ENCODE measurements at regions not wholly inside any gene's neighbourhood (a gene's known extent, or its start where the extent isn't known, plus 50 kb on each side); places are given as distances from the start of the nearest gene placed in this dataset.

GRCh38 chr4:66556651-66557278, 886.5 kb upstream of the EPHA5 start:
- POLR2A ChIA-PET = no interaction called here
- H3K9me3 ChIP-seq (replicated peaks; ENCODE audit: control insufficient read depth, insufficient read depth, low read length) = no peaks in the 10 kb centered on the region
- H3K27me3 ChIP-seq (ENCODE audit: control insufficient read depth in 2 of 2, insufficient read depth in 2 of 2, low read length in 2 of 2) = no peaks in the 10 kb centered on the region
- no peak for DNase-seq (ENCODE audit: low read depth, low spot score)
- no peaks in the 10 kb centered on the region for H3K9me1 ChIP-seq (replicated peaks; ENCODE audit: control insufficient read depth, extremely low read depth, insufficient read depth, low read length)
- no peaks in the 10 kb centered on the region for H3K36me3 ChIP-seq (ENCODE audit: control insufficient read depth in 2 of 2, extremely low read depth in 1 of 2, insufficient read depth in 2 of 2, low read length in 2 of 2)
- intact Hi-C loops (cut with micrococcal nuclease) (no loop called here), dilution Hi-C loops (cut with MboI; ENCODE audit: extremely low pct_ligation_motif_present, low sequenced_read_pairs) (no loop called here)
- H3K27ac ChIP-seq (ENCODE audit: insufficient read depth, low read depth, low read length) = no peak overlapping the region
- CTCF ChIA-PET = interaction anchor here (1.1 kb wide), 1 partner anchor 51 kb away, joined by 3 read pairs; no protein-coding TSS in a partner anchor
- TF ChIP-seq EZH2 (IDR thresholded peaks at IDR 0.05; ENCODE audit: borderline replicate concordance, low read depth, low read length, severe bottlenecking) (no peak), GATA2 (IDR thresholded peaks at IDR 0.05; ENCODE audit: insufficient read depth, insufficient read length, low read depth, low read length) (no peak), MAX (IDR thresholded peaks at IDR 0.05; ENCODE audit: insufficient read depth, insufficient read length) (no peak), POLR2AphosphoS5 (IDR thresholded peaks at IDR 0.05; ENCODE audit: insufficient read depth, low read depth, low read length) (no peak), FOS (IDR thresholded peaks at IDR 0.05; ENCODE audit: borderline replicate concordance, insufficient read depth, low read length) (no peak), MYC (IDR thresholded peaks at IDR 0.05; ENCODE audit: low read depth, low read length) (no peak), POLR2A (IDR thresholded peaks at IDR 0.05; ENCODE audit: low read depth, low read length) (no peak), JUN (IDR thresholded peaks at IDR 0.05; ENCODE audit: borderline replicate concordance, insufficient read depth, insufficient read length, low read depth) (no peak), CTCF (IDR thresholded peaks at IDR 0.05; ENCODE audit: extremely low read depth in 1 of 2, insufficient read depth in 1 of 2, low read depth in 1 of 2, low read length in 2 of 2) (no peak)
- H2AFZ ChIP-seq (ENCODE audit: low read depth, low read length) = no peak overlapping the region
- H3K9ac ChIP-seq (replicated peaks; ENCODE audit: extremely low read depth, insufficient read depth, low read length) = no peak overlapping the region
- no peaks in the 10 kb centered on the region for H3K4me1 ChIP-seq (ENCODE audit: control insufficient read depth, extremely low read depth, insufficient read depth, low read length)
- no peaks in the 10 kb centered on the region for H4K20me1 ChIP-seq (replicated peaks; ENCODE audit: control insufficient read depth, extremely low read depth, insufficient read depth, low read length)
- BruUV-seq (replicated peaks) = no TSS peak
- no peak overlapping the region for H3K4me2 ChIP-seq (ENCODE audit: insufficient read depth, low read length)
- no peak overlapping the region for H3K4me3 ChIP-seq (replicated peaks in 1 of 3; ENCODE audit: insufficient read depth in 1 of 3, low read depth in 1 of 3, low read length in 3 of 3)
- FAIRE-seq = no peak
- H3K79me2 ChIP-seq (ENCODE audit: control insufficient read depth, insufficient read depth, low read length) = no peaks in the 10 kb centered on the region

All from endothelial cell of umbilical vein (primary cell).